ENCODE measurements at regions not wholly inside any gene's neighbourhood (a gene's known extent, or its start where the extent isn't known, plus 50 kb on each side); places are given as distances from the start of the nearest gene placed in this dataset.

- H3K27ac Mint-ChIP-seq = peak overlapping the region; percentile 68 to 91 (median 82)
- Histone ChIP-seq H3K4me2 (replicated peaks; ENCODE audit: extremely low read depth, low read length, poor library complexity, severe bottlenecking) (peak overlapping the region; percentile 1), H4K20me1 (ENCODE audit: insufficient read depth, low read length) (no peaks in the 10 kb centered on the region), H3K36me3 (replicated peaks in 1 of 2; ENCODE audit: control insufficient read depth in 1 of 2, insufficient read depth in 2 of 2, low read length in 2 of 2) (no peaks in the 10 kb centered on the region), H3K27me3 (ENCODE audit: control insufficient read depth in 2 of 2, insufficient read depth in 2 of 2, low read length in 2 of 2) (no peaks in the 10 kb centered on the region), H2AFZ (ENCODE audit: insufficient read depth, low read depth, low read length, poor library complexity, severe bottlenecking) (no peak overlapping the region), H3K79me2 (ENCODE audit: insufficient read depth, low read length) (no peaks in the 10 kb centered on the region), H3K9ac (ENCODE audit: insufficient read depth, low read length, poor library complexity, severe bottlenecking) (no peak overlapping the region), H3K9me3 (replicated peaks in 1 of 2; ENCODE audit: control insufficient read depth in 1 of 2, insufficient read depth in 1 of 2, low read length in 2 of 2) (no peaks in the 10 kb centered on the region), H3K4me3 (replicated peaks in 1 of 3; ENCODE audit: low read depth in 2 of 3, low read length in 3 of 3) (peak overlapping the region in 1 of 3 experiments; percentile 0), H3K27ac (ENCODE audit: low read depth in 1 of 2, low read length in 2 of 2) (peak overlapping the region in 1 of 2 donors; percentile 29), H3K4me1 (ENCODE audit: control insufficient read depth in 1 of 2, insufficient read depth in 2 of 2, low read length in 2 of 2) (peaks cover 51 to 58% of the 10 kb centered on the region in 2 donors)
- H3K36me3 Mint-ChIP-seq = no peaks in the 10 kb centered on the region
- no peak for DNase-seq
- intact Hi-C loops (cut with micrococcal nuclease) = no loop called here
- TF ChIP-seq CTCF (IDR thresholded peaks at IDR 0.05) = no peak
- H3K4me1 Mint-ChIP-seq = peaks cover 68% of the 10 kb centered on the region
- H3K4me3 Mint-ChIP-seq = peak overlapping the region in 1 of 2 donors; percentile 43
- H3K9me3 Mint-ChIP-seq = peaks cover 0 to 2% (median 0%) of the 10 kb centered on the region in 7 donors
- no peaks in the 10 kb centered on the region for H3K27me3 Mint-ChIP-seq (ENCODE audit: low read depth in 3 of 3)
- WGBS (ENCODE audit: insufficient coverage) = no CpG with 5 or more reads among the region's 2 CpGs
Measured at GRCh38 chr5:68371607-68372006, 156.1 kb downstream of the PIK3R1 start.

- peak overlapping the region; percentile 68 to 91 (median 82) for H3K27ac Mint-ChIP-seq
- H3K4me3 Mint-ChIP-seq = peak overlapping the region in 1 of 2 donors; percentile 66
- Histone ChIP-seq H3K4me1 (ENCODE audit: control insufficient read depth in 1 of 2, insufficient read depth in 2 of 2, low read length in 2 of 2) (peaks cover 51 to 58% of the 10 kb centered on the region in 2 donors), H3K36me3 (replicated peaks in 1 of 2; ENCODE audit: control insufficient read depth in 1 of 2, insufficient read depth in 2 of 2, low read length in 2 of 2) (no peaks in the 10 kb centered on the region), H4K20me1 (ENCODE audit: insufficient read depth, low read length) (no peaks in the 10 kb centered on the region), H3K4me3 (replicated peaks in 1 of 3; ENCODE audit: low read depth in 2 of 3, low read length in 3 of 3) (peak overlapping the region in 1 of 3 experiments; percentile 0), H3K4me2 (replicated peaks; ENCODE audit: extremely low read depth, low read length, poor library complexity, severe bottlenecking) (peak overlapping the region; percentile 1), H2AFZ (ENCODE audit: insufficient read depth, low read depth, low read length, poor library complexity, severe bottlenecking) (no peak overlapping the region), H3K9ac (ENCODE audit: insufficient read depth, low read length, poor library complexity, severe bottlenecking) (no peak overlapping the region), H3K9me3 (replicated peaks in 1 of 2; ENCODE audit: control insufficient read depth in 1 of 2, insufficient read depth in 1 of 2, low read length in 2 of 2) (no peaks in the 10 kb centered on the region), H3K79me2 (ENCODE audit: insufficient read depth, low read length) (no peaks in the 10 kb centered on the region), H3K27me3 (ENCODE audit: control insufficient read depth in 2 of 2, insufficient read depth in 2 of 2, low read length in 2 of 2) (no peaks in the 10 kb centered on the region), H3K27ac (ENCODE audit: low read depth in 1 of 2, low read length in 2 of 2) (peak overlapping the region; percentile 29 to 47)
- peak; percentile 38 to 77 (median 67) for DNase-seq
- no CpG with 5 or more reads among the region's 1 CpG for WGBS (ENCODE audit: insufficient coverage)
- H3K4me1 Mint-ChIP-seq = peaks cover 68% of the 10 kb centered on the region
- TF ChIP-seq CTCF (IDR thresholded peaks at IDR 0.05) = no peak
- H3K36me3 Mint-ChIP-seq = no peaks in the 10 kb centered on the region
- H3K9me3 Mint-ChIP-seq = peaks cover 0 to 2% (median 0%) of the 10 kb centered on the region in 7 donors
- intact Hi-C loops (cut with micrococcal nuclease) = no loop called here
- no peaks in the 10 kb centered on the region for H3K27me3 Mint-ChIP-seq (ENCODE audit: low read depth in 3 of 3)
Measured at GRCh38 chr5:68372161-68372560, 156.6 kb downstream of the PIK3R1 start.

Data from CD14-positive monocyte (primary cell).